ENCODE measurements at regions not wholly inside any gene's neighbourhood (a gene's known extent, or its start where the extent isn't known, plus 50 kb on each side); places are given as distances from the start of the nearest gene placed in this dataset.

GRCh38 chr6:68043122-68043398, 592.0 kb upstream of the ADGRB3 start:
- Histone ChIP-seq H3K4me3 (replicated peaks; ENCODE audit: low read depth, low read length) (no peak overlapping the region), H3K36me3 (ENCODE audit: control insufficient read depth, insufficient read depth, low read length) (no peaks in the 10 kb centered on the region), H3K27me3 (replicated peaks; ENCODE audit: control insufficient read depth, insufficient read depth, low read length) (no peaks in the 10 kb centered on the region)
- TF ChIP-seq, protein P1, sequence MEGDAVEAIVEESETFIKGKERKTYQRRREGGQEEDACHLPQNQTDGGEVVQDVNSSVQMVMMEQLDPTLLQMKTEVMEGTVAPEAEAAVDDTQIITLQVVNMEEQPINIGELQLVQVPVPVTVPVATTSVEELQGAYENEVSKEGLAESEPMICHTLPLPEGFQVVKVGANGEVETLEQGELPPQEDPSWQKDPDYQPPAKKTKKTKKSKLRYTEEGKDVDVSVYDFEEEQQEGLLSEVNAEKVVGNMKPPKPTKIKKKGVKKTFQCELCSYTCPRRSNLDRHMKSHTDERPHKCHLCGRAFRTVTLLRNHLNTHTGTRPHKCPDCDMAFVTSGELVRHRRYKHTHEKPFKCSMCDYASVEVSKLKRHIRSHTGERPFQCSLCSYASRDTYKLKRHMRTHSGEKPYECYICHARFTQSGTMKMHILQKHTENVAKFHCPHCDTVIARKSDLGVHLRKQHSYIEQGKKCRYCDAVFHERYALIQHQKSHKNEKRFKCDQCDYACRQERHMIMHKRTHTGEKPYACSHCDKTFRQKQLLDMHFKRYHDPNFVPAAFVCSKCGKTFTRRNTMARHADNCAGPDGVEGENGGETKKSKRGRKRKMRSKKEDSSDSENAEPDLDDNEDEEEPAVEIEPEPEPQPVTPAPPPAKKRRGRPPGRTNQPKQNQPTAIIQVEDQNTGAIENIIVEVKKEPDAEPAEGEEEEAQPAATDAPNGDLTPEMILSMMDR (IDR thresholded peaks at IDR 0.05; ENCODE audit: insufficient read depth, low read length, poor library complexity, severe bottlenecking), result no peak
- no peak for DNase-seq (ENCODE audit: extremely low read depth, insufficient read length)

GRCh38 chr6:68042339-68043121, 592.6 kb upstream of the ADGRB3 start:
- Histone ChIP-seq H3K4me3 (replicated peaks; ENCODE audit: low read depth, low read length) (no peak overlapping the region), H3K36me3 (ENCODE audit: control insufficient read depth, insufficient read depth, low read length) (no peaks in the 10 kb centered on the region), H3K27me3 (replicated peaks; ENCODE audit: control insufficient read depth, insufficient read depth, low read length) (no peaks in the 10 kb centered on the region)
- no peak for DNase-seq (ENCODE audit: extremely low read depth, insufficient read length)
- TF ChIP-seq, protein P1 (IDR thresholded peaks at IDR 0.05; ENCODE audit: insufficient read depth, low read length, poor library complexity, severe bottlenecking), result no peak

- Histone ChIP-seq H3K4me3 (replicated peaks; ENCODE audit: low read depth, low read length) (no peak overlapping the region), H3K36me3 (ENCODE audit: control insufficient read depth, insufficient read depth, low read length) (no peaks in the 10 kb centered on the region), H3K27me3 (replicated peaks; ENCODE audit: control insufficient read depth, insufficient read depth, low read length) (no peaks in the 10 kb centered on the region)
- TF ChIP-seq, protein P1 (IDR thresholded peaks at IDR 0.05; ENCODE audit: insufficient read depth, low read length, poor library complexity, severe bottlenecking), result no peak
- DNase-seq (ENCODE audit: extremely low read depth, insufficient read length), result no peak
Observed at GRCh38 chr6:68040780-68041179, 594.3 kb upstream of the ADGRB3 start.

DNA sequence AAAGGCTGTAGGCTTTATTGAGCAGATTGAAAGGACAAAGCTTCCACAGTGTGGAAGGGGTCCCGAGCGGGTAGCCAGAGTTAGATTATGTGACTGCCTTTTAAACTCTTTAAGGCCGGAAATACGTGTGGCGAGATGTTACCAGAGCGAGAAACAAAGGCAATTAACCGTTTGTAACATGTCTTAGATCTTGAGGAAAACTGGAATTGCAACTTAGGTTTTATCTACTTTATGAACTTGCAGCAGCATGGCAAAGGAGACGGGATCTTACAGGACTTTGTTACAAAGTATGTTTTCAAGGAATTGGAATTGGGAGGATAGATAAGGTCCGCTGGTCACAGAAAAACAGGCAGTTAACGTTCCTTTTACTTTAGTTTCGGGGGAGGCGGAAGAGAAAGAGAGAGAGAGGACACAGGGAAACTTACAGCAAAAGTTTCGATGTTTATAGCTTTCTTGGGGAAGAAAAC, 594.7 kb upstream of the ADGRB3 start:
- DNase-seq (ENCODE audit: extremely low read depth, insufficient read length), result no peak
- TF ChIP-seq, protein P1 (IDR thresholded peaks at IDR 0.05; ENCODE audit: insufficient read depth, low read length, poor library complexity, severe bottlenecking), result no peak
- Histone ChIP-seq H3K4me3 (replicated peaks; ENCODE audit: low read depth, low read length) (no peak overlapping the region), H3K27me3 (replicated peaks; ENCODE audit: control insufficient read depth, insufficient read depth, low read length) (no peaks in the 10 kb centered on the region), H3K36me3 (ENCODE audit: control insufficient read depth, insufficient read depth, low read length) (no peaks in the 10 kb centered on the region)

DNA sequence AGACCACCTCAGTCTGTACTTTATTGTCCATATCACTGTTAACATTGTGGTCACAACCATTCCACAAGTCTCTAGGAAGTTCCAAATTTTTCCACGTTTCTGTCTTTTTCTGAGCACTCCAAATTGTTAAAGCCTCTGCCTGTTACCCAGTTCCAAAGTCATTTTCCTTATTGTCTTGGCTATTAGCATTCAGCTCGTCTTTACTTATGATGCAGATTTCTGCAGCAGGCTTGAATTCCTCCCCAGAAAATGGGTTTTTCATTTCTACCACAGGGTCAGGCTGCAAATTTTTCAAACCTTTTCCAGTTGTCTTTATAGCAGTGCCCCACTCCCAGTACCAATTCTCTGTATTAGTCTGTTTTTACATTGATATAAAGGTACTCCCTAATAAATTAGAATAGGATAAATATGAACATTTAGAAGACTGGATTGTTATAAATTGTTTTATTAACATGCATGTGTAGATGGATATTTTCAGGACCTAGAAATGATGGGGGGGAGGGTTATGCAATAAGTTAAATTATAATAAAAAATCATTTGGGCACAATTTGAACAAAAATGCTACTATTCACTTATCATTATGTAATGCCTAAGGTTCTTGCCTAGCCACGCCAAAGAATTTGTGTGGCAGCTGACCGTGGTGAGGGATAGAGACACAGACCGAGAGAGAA, 595.3 kb upstream of the ADGRB3 start:
- no peak overlapping the region for H3K4me3 ChIP-seq (replicated peaks; ENCODE audit: low read depth, low read length)

More for the DNA sequence above, 595.3 kb upstream of the ADGRB3 start:
- TF ChIP-seq, protein P1 (IDR thresholded peaks at IDR 0.05; ENCODE audit: insufficient read depth, low read length, poor library complexity, severe bottlenecking), result no peak
- Histone ChIP-seq H3K27me3 (replicated peaks; ENCODE audit: control insufficient read depth, insufficient read depth, low read length) (no peaks in the 10 kb centered on the region), H3K36me3 (ENCODE audit: control insufficient read depth, insufficient read depth, low read length) (no peaks in the 10 kb centered on the region)
- DNase-seq (ENCODE audit: extremely low read depth, insufficient read length), result no peak
